H1 (cell line): ENCODE measurements at regions not wholly inside any gene's neighbourhood (a gene's known extent, or its start where the extent isn't known, plus 50 kb on each side); places are given as distances from the start of the nearest gene placed in this dataset.

ENCODE experiments used
- CTCF ChIA-PET: fragments of 300-600 bp; sonication (Branson Sonifier 250); formaldehyde crosslinking; loops from one replicate; lab custom pipeline; 2021; ENCODE audit not compliant: partially characterized antibody; lab: Charles Lee
- POLR2A ChIA-PET: fragments of 300-600 bp; sonication (Branson Sonifier 250); formaldehyde crosslinking; loops from one replicate; lab custom pipeline; 2021; ENCODE audit warnings: inconsistent platforms; ENCODE audit not compliant: partially characterized antibody; lab: Charles Lee
- DNase-seq, 2 experiments: peaks; one replicate each; pipeline versions ENCODE4 v3.0.0 to v3.0.0-alpha.2; 2010 to 2022; ENCODE audit warnings: low spot score in 2 of 2, low read depth in 1 of 2, mixed read lengths in 1 of 2
- FAIRE-seq: peaks from 2 replicates; lab custom pipeline; 2011; peaks lifted over from hg19 to GRCh38; lab: Jason Lieb, UNC
- H2AFZ ChIP-seq: 2 replicates; pipeline ENCODE4 v1.8.1; 2012; ENCODE audit warnings: low read length, inconsistent platforms
- H2AK5ac ChIP-seq: 2 replicates; pipeline ENCODE4 v1.6.1; 2013; ENCODE audit warnings: low read depth, low read length
- H2BK120ac ChIP-seq: replicated peaks from 2 replicates; pipeline ENCODE3; 2013; ENCODE audit warnings: low read depth, low read length, inconsistent platforms
- H2BK12ac ChIP-seq: 2 replicates; pipeline ENCODE4 v1.6.1; 2013; ENCODE audit warnings: low read depth, low read length
- H2BK15ac ChIP-seq: 2 replicates; pipeline ENCODE4 v1.6.1; 2013; ENCODE audit warnings: low read length
- H2BK20ac ChIP-seq: 2 replicates; pipeline ENCODE4 v1.6.1; 2013; ENCODE audit warnings: low read length
- H2BK5ac ChIP-seq: 2 replicates; pipeline ENCODE4 v1.6.1; 2013; ENCODE audit warnings: low read depth, low read length
- H3K14ac ChIP-seq: 2 replicates; pipeline ENCODE4 v1.6.1; 2013; ENCODE audit warnings: inconsistent platforms; ENCODE audit not compliant: insufficient read length
- H3K18ac ChIP-seq: 2 replicates; pipeline ENCODE4 v1.6.1; 2013; ENCODE audit warnings: low read length; ENCODE audit errors: extremely low read depth
- H3K23ac ChIP-seq: 2 replicates; pipeline ENCODE4 v1.6.1; 2013; ENCODE audit warnings: inconsistent platforms; ENCODE audit not compliant: insufficient read length
- H3K23me2 ChIP-seq: 2 replicates; pipeline ENCODE4 v1.6.1; 2013; ENCODE audit warnings: low read depth, low read length
- H3K27ac ChIP-seq: 2 replicates; pipeline ENCODE4 v1.6.1; 2011; ENCODE audit warnings: low read depth, low read length, inconsistent platforms
- H3K27me3 ChIP-seq, 4 experiments: replicated peaks in 1 of 4; 1 replicate in 1 of 4; 2 replicates in 3 of 4; pipeline versions ENCODE4 v1.6.1 to v1.8.1; 2011 to 2013; ENCODE audit warnings: low read length in 3 of 4, mild to moderate bottlenecking in 3 of 4, inconsistent platforms in 2 of 4, mixed read lengths in 2 of 4, moderate library complexity in 1 of 4; ENCODE audit not compliant: control insufficient read depth in 3 of 4, insufficient read depth in 3 of 4; ENCODE audit errors: extremely low read depth in 1 of 4
- H3K36me3 ChIP-seq, 4 experiments: 2 replicates each; pipeline versions ENCODE4 v1.6.1 to v1.8.1; 2011 to 2013; ENCODE audit warnings: mild to moderate bottlenecking in 4 of 4, low read length in 3 of 4, moderate library complexity in 2 of 4, control low read depth in 1 of 4, inconsistent platforms in 1 of 4; ENCODE audit not compliant: insufficient read depth in 4 of 4, control insufficient read depth in 2 of 4
- H3K4ac ChIP-seq: replicated peaks from 2 replicates; pipeline ENCODE3; 2013; ENCODE audit warnings: low read length, low read depth, mixed read lengths, inconsistent platforms; ENCODE audit not compliant: insufficient read length
- H3K4me1 ChIP-seq, 4 experiments: replicated peaks in 1 of 4; 1 replicate in 1 of 4; 2 replicates in 3 of 4; pipeline versions ENCODE4 v1.6.1 to v1.8.1; 2011 to 2013; ENCODE audit warnings: low read length in 3 of 4, inconsistent platforms in 2 of 4, mixed read lengths in 1 of 4; ENCODE audit not compliant: insufficient read depth in 4 of 4, control insufficient read depth in 3 of 4
- H3K4me2 ChIP-seq, 2 experiments: 2 replicates each; pipeline versions ENCODE4 v1.6.1 to v1.8.1; 2011 to 2013; ENCODE audit warnings: low read depth in 2 of 2, low read length in 2 of 2, control low read depth in 1 of 2, inconsistent platforms in 1 of 2, mild to moderate bottlenecking in 1 of 2; ENCODE audit not compliant: insufficient read depth in 1 of 2
- H3K4me3 ChIP-seq, 4 experiments: fragments of 200-600, 300-600 bp in 1 of 4; sonication (generic), shearing (Covaris generic), sonication (Bioruptor Twin) in 1 of 4; 2 replicates each; pipeline versions ENCODE4 v1.5.1 to v1.8.1; 2011 to 2016; ENCODE audit warnings: low read length in 4 of 4, low read depth in 3 of 4, control low read depth in 2 of 4, inconsistent platforms in 2 of 4, mild to moderate bottlenecking in 2 of 4, mixed read lengths in 1 of 4, moderate library complexity in 1 of 4; ENCODE audit not compliant: insufficient read depth in 2 of 4; ENCODE audit errors: extremely low read depth in 1 of 4
- H3K56ac ChIP-seq: replicated peaks from 2 replicates; pipeline ENCODE3; 2013; ENCODE audit warnings: low read depth, mild to moderate bottlenecking, mixed read lengths, low read length, inconsistent platforms; ENCODE audit not compliant: insufficient read length
- H3K79me1 ChIP-seq: 2 replicates; pipeline ENCODE4 v1.6.1; 2013; ENCODE audit warnings: low read depth, low read length, control low read depth
- H3K79me2 ChIP-seq, 2 experiments: 2 replicates each; pipeline versions ENCODE4 v1.6.1 to v1.8.1; 2012 to 2013; ENCODE audit warnings: low read length in 2 of 2, mild to moderate bottlenecking in 2 of 2, inconsistent platforms in 1 of 2; ENCODE audit not compliant: insufficient read depth in 2 of 2, control insufficient read depth in 1 of 2
- H3K9ac ChIP-seq, 4 experiments: replicated peaks in 1 of 4; 1 replicate in 1 of 4; 2 replicates in 3 of 4; pipeline versions ENCODE4 v1.6.1 to v1.8.1; 2011 to 2013; ENCODE audit warnings: low read depth in 3 of 4, low read length in 3 of 4, control low read depth in 2 of 4, mild to moderate bottlenecking in 2 of 4, moderate library complexity in 2 of 4, inconsistent platforms in 1 of 4; ENCODE audit errors: extremely low read depth in 1 of 4
- H3K9me3 ChIP-seq, 2 experiments: 2 replicates each; pipeline versions ENCODE4 v1.6.1 to v1.8.1; 2012 to 2013; ENCODE audit warnings: mild to moderate bottlenecking in 2 of 2, moderate library complexity in 2 of 2, control low read depth in 1 of 2, inconsistent platforms in 1 of 2, low read depth in 1 of 2, low read length in 1 of 2, mixed read lengths in 1 of 2; ENCODE audit not compliant: insufficient read depth in 2 of 2
- H4K20me1 ChIP-seq, 2 experiments: replicated peaks in 1 of 2; 2 replicates each; pipeline versions ENCODE3 to v1.8.1; 2011 to 2013; ENCODE audit warnings: inconsistent platforms in 2 of 2, low read length in 2 of 2, mild to moderate bottlenecking in 1 of 2; ENCODE audit not compliant: insufficient read depth in 2 of 2, control insufficient read depth in 1 of 2
- H4K5ac ChIP-seq: 2 replicates; pipeline ENCODE4 v1.6.1; 2013; ENCODE audit warnings: low read length, low read depth, mixed read lengths, inconsistent platforms; ENCODE audit not compliant: insufficient read length
- H4K8ac ChIP-seq: 2 replicates; pipeline ENCODE4 v1.8.0; 2013; ENCODE audit warnings: mild to moderate bottlenecking, moderate library complexity, low read length, inconsistent platforms; ENCODE audit not compliant: insufficient read depth; ENCODE audit errors: extremely low read depth
- H4K91ac ChIP-seq: replicated peaks from 2 replicates; pipeline ENCODE3; 2013; ENCODE audit warnings: low read length, mixed read lengths, inconsistent platforms; ENCODE audit not compliant: insufficient read length
- BCL11A ChIP-seq, 2 experiments: IDR thresholded peaks; one replicate each; pipeline ENCODE4 v1.6.1; 2011; ENCODE audit warnings: low read depth in 2 of 2, low read length in 2 of 2, mild to moderate bottlenecking in 2 of 2
- MAX ChIP-seq: IDR thresholded peaks from 2 replicates; pipeline ENCODE4 v1.6.1; 2012; ENCODE audit warnings: inconsistent platforms
- NRF1 ChIP-seq: IDR thresholded peaks from 2 replicates; pipeline ENCODE4 v1.6.1; 2011; ENCODE audit warnings: mild to moderate bottlenecking, low read depth, low read length, improper control_type of control experiment
- PHF8 ChIP-seq: fragments of 200-600 bp; sonication (generic); conservative IDR thresholded peaks from 2 replicates; pipeline ENCODE4 v1.7.1; 2012; ENCODE audit warnings: low read depth, mild to moderate bottlenecking, inconsistent platforms, low read length, moderate library complexity
- WGBS, 2 experiments: shearing (Covaris generic) in 1 of 2; methylation state at CpG; one replicate each; pipeline versions ENCODE4 v1.1.6 to v1.1.7; 2013 to 2015; ENCODE audit warnings: low lambda C conversion rate in 2 of 2, mixed read lengths in 2 of 2, inconsistent platforms in 1 of 2, low coverage in 1 of 2, missing lambda C conversion rate in 1 of 2; ENCODE audit not compliant: insufficient replicate concordance in 2 of 2, insufficient coverage in 1 of 2, insufficient read length in 1 of 2; ENCODE audit errors: extremely low coverage in 1 of 2, missing lambda C conversion rate in 1 of 2; 5-methylcytosine and 5-hydroxymethylcytosine counted together

GRCh38 chr12:11549119-11549518 is 100.4 kb upstream of the ETV6 start:
- no peak overlapping the region for H2BK5ac ChIP-seq
- no peak for TF ChIP-seq NRF1
- no peak for TF ChIP-seq MAX
- TF ChIP-seq BCL11A (IDR thresholded peaks at IDR 0.05; ENCODE audit: low read depth in 2 of 2, low read length in 2 of 2): no peak
- TF ChIP-seq PHF8: no peak
- TF ChIP-seq, all 59 proteins: peak for 0
- Histone ChIP-seq H2BK15ac (no peak overlapping the region), H3K79me1 (no peaks in the 10 kb centered on the region), H2BK120ac (no peak overlapping the region), H3K4me3 (no peak overlapping the region), H3K56ac (no peak overlapping the region), H3K18ac (no peak overlapping the region), H3K9me3 (no peaks in the 10 kb centered on the region), H3K14ac (no peak overlapping the region), H2BK20ac (no peak overlapping the region), H2AFZ (no peak overlapping the region), H3K23ac (no peak overlapping the region), H3K36me3 (no peaks in the 10 kb centered on the region), H3K4ac (no peak overlapping the region), H4K91ac (no peak overlapping the region), H4K20me1 (no peaks in the 10 kb centered on the region), H3K27ac (no peak overlapping the region), H3K9ac (no peak overlapping the region), H3K79me2 (no peaks in the 10 kb centered on the region), H3K4me2 (no peak overlapping the region), H4K8ac (no peak overlapping the region), H4K5ac (no peak overlapping the region), H2BK12ac (no peak overlapping the region), H3K27me3 (no peaks in the 10 kb centered on the region), H3K23me2 (no peaks in the 10 kb centered on the region), H3K4me1 (peaks cover 0 to 3% (median 0%) of the 10 kb centered on the region in 4 experiments; a peak in 1 of 7 replicates), H2AK5ac (no peak overlapping the region)
- FAIRE-seq (no peak), DNase-seq (no peak)
- WGBS, 2 experiments: 86% methylated on average over 3 of the region's 3 CpGs; no CpG with 5 or more reads in 1 of the 2 experiments
- ChIA-PET POLR2A (interaction anchor here (1.2 kb wide), 1 partner anchor 11 kb away, joined by 3 read pairs; no protein-coding TSS in a partner anchor), CTCF (interaction anchor here (1.4 kb wide), 1 partner anchor 484 kb away, joined by 3 read pairs; no protein-coding TSS in a partner anchor)
